ENCODE measurements at regions not wholly inside any gene's neighbourhood (a gene's known extent, or its start where the extent isn't known, plus 50 kb on each side); places are given as distances from the start of the nearest gene placed in this dataset.

GRCh38 chr15:61319892-61320291 is 90.8 kb upstream of the RORA start:
- Histone ChIP-seq H3K36me3 (ENCODE audit: control insufficient read depth in 2 of 2, insufficient read depth in 2 of 2, low read length in 2 of 2) (no peaks in the 10 kb centered on the region), H3K27ac (ENCODE audit: low read length) (no peak overlapping the region), H3K27me3 (ENCODE audit: control insufficient read depth in 1 of 2, insufficient read depth in 2 of 2, low read length in 2 of 2) (no peaks in the 10 kb centered on the region), H3K9ac (ENCODE audit: low read length in 2 of 2) (no peak overlapping the region), H3K4me3 (ENCODE audit: low read length in 2 of 2) (no peak overlapping the region), H3K4me1 (ENCODE audit: control insufficient read depth, insufficient read depth, low read length) (no peaks in the 10 kb centered on the region), H3K9me3 (ENCODE audit: control insufficient read depth in 2 of 2, low read length in 2 of 2) (no peaks in the 10 kb centered on the region)

GRCh38 chr15:61318802-61319525 is 89.9 kb upstream of the RORA start:
- Histone ChIP-seq H3K9me3 (ENCODE audit: control insufficient read depth in 2 of 2, low read length in 2 of 2) (no peaks in the 10 kb centered on the region), H3K27ac (ENCODE audit: low read length) (no peak overlapping the region), H3K9ac (ENCODE audit: low read length in 2 of 2) (no peak overlapping the region), H3K36me3 (ENCODE audit: control insufficient read depth in 2 of 2, insufficient read depth in 2 of 2, low read length in 2 of 2) (no peaks in the 10 kb centered on the region), H3K27me3 (ENCODE audit: control insufficient read depth in 1 of 2, insufficient read depth in 2 of 2, low read length in 2 of 2) (no peaks in the 10 kb centered on the region), H3K4me1 (ENCODE audit: control insufficient read depth, insufficient read depth, low read length) (no peaks in the 10 kb centered on the region), H3K4me3 (ENCODE audit: low read length in 2 of 2) (no peak overlapping the region)

- Histone ChIP-seq H3K9me3 (ENCODE audit: control insufficient read depth in 2 of 2, low read length in 2 of 2) (no peaks in the 10 kb centered on the region), H3K9ac (ENCODE audit: low read length in 2 of 2) (no peak overlapping the region), H3K4me3 (ENCODE audit: low read length in 2 of 2) (no peak overlapping the region), H3K36me3 (ENCODE audit: control insufficient read depth in 2 of 2, insufficient read depth in 2 of 2, low read length in 2 of 2) (no peaks in the 10 kb centered on the region), H3K4me1 (ENCODE audit: control insufficient read depth, insufficient read depth, low read length) (no peaks in the 10 kb centered on the region), H3K27ac (ENCODE audit: low read length) (no peak overlapping the region), H3K27me3 (ENCODE audit: control insufficient read depth in 1 of 2, insufficient read depth in 2 of 2, low read length in 2 of 2) (no peaks in the 10 kb centered on the region)
Measured at GRCh38 chr15:61318301-61318700, 89.2 kb upstream of the RORA start.

GRCh38 chr15:61315471-61315870 is 86.4 kb upstream of the RORA start:
- no peaks in the 10 kb centered on the region for H3K36me3 ChIP-seq (ENCODE audit: control insufficient read depth in 2 of 2, insufficient read depth in 2 of 2, low read length in 2 of 2)
- H3K9me3 ChIP-seq (ENCODE audit: control insufficient read depth in 2 of 2, low read length in 2 of 2), result no peaks in the 10 kb centered on the region
- no peak overlapping the region for H3K27ac ChIP-seq (ENCODE audit: low read length)
- H3K27me3 ChIP-seq (ENCODE audit: control insufficient read depth in 1 of 2, insufficient read depth in 2 of 2, low read length in 2 of 2), result peaks cover 0 to 3% of the 10 kb centered on the region in 2 donors
- no peak overlapping the region for H3K9ac ChIP-seq (ENCODE audit: low read length in 2 of 2)
- no peak overlapping the region for H3K4me3 ChIP-seq (ENCODE audit: low read length in 2 of 2)
- no peaks in the 10 kb centered on the region for H3K4me1 ChIP-seq (ENCODE audit: control insufficient read depth, insufficient read depth, low read length)

- H3K4me3 ChIP-seq (ENCODE audit: low read length in 2 of 2), result no peak overlapping the region
- H3K4me1 ChIP-seq (ENCODE audit: control insufficient read depth, insufficient read depth, low read length), result no peaks in the 10 kb centered on the region
- no peak overlapping the region for H3K27ac ChIP-seq (ENCODE audit: low read length)
- peaks cover 0 to 3% of the 10 kb centered on the region in 2 donors for H3K27me3 ChIP-seq (ENCODE audit: control insufficient read depth in 1 of 2, insufficient read depth in 2 of 2, low read length in 2 of 2)
- H3K36me3 ChIP-seq (ENCODE audit: control insufficient read depth in 2 of 2, insufficient read depth in 2 of 2, low read length in 2 of 2), result no peaks in the 10 kb centered on the region
- H3K9me3 ChIP-seq (ENCODE audit: control insufficient read depth in 2 of 2, low read length in 2 of 2), result no peaks in the 10 kb centered on the region
- H3K9ac ChIP-seq (ENCODE audit: low read length in 2 of 2), result no peak overlapping the region
Measured at GRCh38 chr15:61314427-61314826, 85.3 kb upstream of the RORA start.

GRCh38 chr15:61309617-61310016 is 80.5 kb upstream of the RORA start:
- Histone ChIP-seq H3K4me1 (ENCODE audit: control insufficient read depth, insufficient read depth, low read length) (peaks cover 2% of the 10 kb centered on the region), H3K4me3 (ENCODE audit: low read length in 2 of 2) (no peak overlapping the region), H3K36me3 (ENCODE audit: control insufficient read depth in 2 of 2, insufficient read depth in 2 of 2, low read length in 2 of 2) (no peaks in the 10 kb centered on the region), H3K9me3 (ENCODE audit: control insufficient read depth in 2 of 2, low read length in 2 of 2) (no peaks in the 10 kb centered on the region), H3K9ac (ENCODE audit: low read length in 2 of 2) (no peak overlapping the region), H3K27ac (ENCODE audit: low read length) (no peak overlapping the region), H3K27me3 (ENCODE audit: control insufficient read depth in 1 of 2, insufficient read depth in 2 of 2, low read length in 2 of 2) (peaks cover 0 to 3% of the 10 kb centered on the region in 2 donors)

GRCh38 chr15:61309031-61309511 is 80.0 kb upstream of the RORA start:
- Histone ChIP-seq H3K4me3 (ENCODE audit: low read length in 2 of 2) (no peak overlapping the region), H3K27me3 (ENCODE audit: control insufficient read depth in 1 of 2, insufficient read depth in 2 of 2, low read length in 2 of 2) (peaks cover 0 to 3% of the 10 kb centered on the region in 2 donors), H3K27ac (ENCODE audit: low read length) (no peak overlapping the region), H3K4me1 (ENCODE audit: control insufficient read depth, insufficient read depth, low read length) (peaks cover 2% of the 10 kb centered on the region), H3K9ac (ENCODE audit: low read length in 2 of 2) (no peak overlapping the region), H3K9me3 (ENCODE audit: control insufficient read depth in 2 of 2, low read length in 2 of 2) (no peaks in the 10 kb centered on the region), H3K36me3 (ENCODE audit: control insufficient read depth in 2 of 2, insufficient read depth in 2 of 2, low read length in 2 of 2) (no peaks in the 10 kb centered on the region)

GRCh38 chr15:61308437-61308836 is 79.3 kb upstream of the RORA start:
- Histone ChIP-seq H3K4me3 (ENCODE audit: low read length in 2 of 2) (no peak overlapping the region), H3K27ac (ENCODE audit: low read length) (no peak overlapping the region), H3K27me3 (ENCODE audit: control insufficient read depth in 1 of 2, insufficient read depth in 2 of 2, low read length in 2 of 2) (peaks cover 0 to 3% of the 10 kb centered on the region in 2 donors), H3K9ac (ENCODE audit: low read length in 2 of 2) (no peak overlapping the region), H3K4me1 (ENCODE audit: control insufficient read depth, insufficient read depth, low read length) (peaks cover 2% of the 10 kb centered on the region), H3K36me3 (ENCODE audit: control insufficient read depth in 2 of 2, insufficient read depth in 2 of 2, low read length in 2 of 2) (no peaks in the 10 kb centered on the region), H3K9me3 (ENCODE audit: control insufficient read depth in 2 of 2, low read length in 2 of 2) (no peaks in the 10 kb centered on the region)

GRCh38 chr15:61307474-61307873 is 78.4 kb upstream of the RORA start:
- peaks cover 2% of the 10 kb centered on the region for H3K4me1 ChIP-seq (ENCODE audit: control insufficient read depth, insufficient read depth, low read length)
- no peaks in the 10 kb centered on the region for H3K36me3 ChIP-seq (ENCODE audit: control insufficient read depth in 2 of 2, insufficient read depth in 2 of 2, low read length in 2 of 2)
- no peak overlapping the region for H3K27ac ChIP-seq (ENCODE audit: low read length)
- H3K4me3 ChIP-seq (ENCODE audit: low read length in 2 of 2), result no peak overlapping the region
- no peaks in the 10 kb centered on the region for H3K9me3 ChIP-seq (ENCODE audit: control insufficient read depth in 2 of 2, low read length in 2 of 2)
- H3K27me3 ChIP-seq (ENCODE audit: control insufficient read depth in 1 of 2, insufficient read depth in 2 of 2, low read length in 2 of 2), result peaks cover 0 to 3% of the 10 kb centered on the region in 2 donors
- H3K9ac ChIP-seq (ENCODE audit: low read length in 2 of 2), result no peak overlapping the region

GRCh38 chr15:61301701-61302100 is 72.6 kb upstream of the RORA start:
- Histone ChIP-seq H3K9me3 (ENCODE audit: control insufficient read depth in 2 of 2, low read length in 2 of 2) (no peaks in the 10 kb centered on the region), H3K9ac (ENCODE audit: low read length in 2 of 2) (no peak overlapping the region)

GRCh38 chr15:61299075-61299763 is 70.1 kb upstream of the RORA start:
- Histone ChIP-seq H3K9ac (ENCODE audit: low read length in 2 of 2) (no peak overlapping the region), H3K27ac (ENCODE audit: low read length) (no peak overlapping the region), H3K4me3 (ENCODE audit: low read length in 2 of 2) (peak overlapping the region in 1 of 2 donors; percentile 41), H3K27me3 (ENCODE audit: control insufficient read depth in 1 of 2, insufficient read depth in 2 of 2, low read length in 2 of 2) (no peaks in the 10 kb centered on the region), H3K4me1 (ENCODE audit: control insufficient read depth, insufficient read depth, low read length) (peaks cover 2% of the 10 kb centered on the region), H3K9me3 (ENCODE audit: control insufficient read depth in 2 of 2, low read length in 2 of 2) (no peaks in the 10 kb centered on the region), H3K36me3 (ENCODE audit: control insufficient read depth in 2 of 2, insufficient read depth in 2 of 2, low read length in 2 of 2) (no peaks in the 10 kb centered on the region)

More at GRCh38 chr15:61301701-61302100, 72.6 kb upstream of the RORA start:
- Histone ChIP-seq H3K4me1 (ENCODE audit: control insufficient read depth, insufficient read depth, low read length) (peaks cover 4% of the 10 kb centered on the region), H3K36me3 (ENCODE audit: control insufficient read depth in 2 of 2, insufficient read depth in 2 of 2, low read length in 2 of 2) (no peaks in the 10 kb centered on the region), H3K27ac (ENCODE audit: low read length) (no peak overlapping the region), H3K27me3 (ENCODE audit: control insufficient read depth in 1 of 2, insufficient read depth in 2 of 2, low read length in 2 of 2) (no peaks in the 10 kb centered on the region), H3K4me3 (ENCODE audit: low read length in 2 of 2) (no peak overlapping the region)

All from stomach smooth muscle (tissue), 2 donors.